ENCODE measurements at regions not wholly inside any gene's neighbourhood (a gene's known extent, or its start where the extent isn't known, plus 50 kb on each side); places are given as distances from the start of the nearest gene placed in this dataset.

- Mint-ChIP-seq H3K36me3 (ENCODE audit: low read depth, unreplicated experiment) (no peaks in the 10 kb centered on the region), H3K4me1 (ENCODE audit: unreplicated experiment) (peaks cover 5% of the 10 kb centered on the region), H3K27ac (ENCODE audit: unreplicated experiment) (no peak overlapping the region), H3K4me3 (ENCODE audit: unreplicated experiment) (no peak overlapping the region), H3K27me3 (ENCODE audit: unreplicated experiment) (peaks cover 5% of the 10 kb centered on the region), H3K9me3 (ENCODE audit: unreplicated experiment) (no peaks in the 10 kb centered on the region)
- no peak for TF ChIP-seq CTCF (IDR thresholded peaks at IDR 0.05; ENCODE audit: unreplicated experiment)
- DNase-seq (ENCODE audit: low spot score) = no peak
Measured at GRCh38 chr7:105002-105401, 87.4 kb upstream of the FAM20C start.

DNA sequence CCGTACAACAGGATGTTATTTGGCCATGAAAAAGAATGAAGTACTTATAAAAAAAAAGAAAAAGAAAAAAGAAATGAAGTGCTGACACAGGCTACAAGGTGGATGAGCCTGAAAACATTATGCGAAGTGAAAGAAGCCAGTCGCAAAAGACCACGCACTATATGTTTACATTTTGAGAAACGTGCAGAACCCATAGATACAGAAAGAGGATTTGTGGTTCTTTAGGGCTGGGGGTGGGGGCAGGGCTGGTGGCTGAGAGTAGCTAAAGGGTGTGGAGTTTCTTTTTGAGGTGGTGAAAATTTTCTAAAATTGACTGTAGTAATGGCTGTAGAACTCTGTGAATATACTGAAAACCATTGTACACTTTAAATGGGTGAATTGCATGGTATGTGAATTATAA is 86.0 kb upstream of the FAM20C start:
- no peaks in the 10 kb centered on the region for H3K36me3 Mint-ChIP-seq (ENCODE audit: low read depth, unreplicated experiment)
- H3K27ac Mint-ChIP-seq (ENCODE audit: unreplicated experiment) = no peak overlapping the region
- H3K4me1 Mint-ChIP-seq (ENCODE audit: unreplicated experiment) = peaks cover 3% of the 10 kb centered on the region
- no peak for TF ChIP-seq CTCF (IDR thresholded peaks at IDR 0.05; ENCODE audit: unreplicated experiment)
- no peak for DNase-seq (ENCODE audit: low spot score)
- H3K4me3 Mint-ChIP-seq (ENCODE audit: unreplicated experiment) = no peak overlapping the region
- H3K9me3 Mint-ChIP-seq (ENCODE audit: unreplicated experiment) = no peaks in the 10 kb centered on the region
- peaks cover 5% of the 10 kb centered on the region for H3K27me3 Mint-ChIP-seq (ENCODE audit: unreplicated experiment)

DNA sequence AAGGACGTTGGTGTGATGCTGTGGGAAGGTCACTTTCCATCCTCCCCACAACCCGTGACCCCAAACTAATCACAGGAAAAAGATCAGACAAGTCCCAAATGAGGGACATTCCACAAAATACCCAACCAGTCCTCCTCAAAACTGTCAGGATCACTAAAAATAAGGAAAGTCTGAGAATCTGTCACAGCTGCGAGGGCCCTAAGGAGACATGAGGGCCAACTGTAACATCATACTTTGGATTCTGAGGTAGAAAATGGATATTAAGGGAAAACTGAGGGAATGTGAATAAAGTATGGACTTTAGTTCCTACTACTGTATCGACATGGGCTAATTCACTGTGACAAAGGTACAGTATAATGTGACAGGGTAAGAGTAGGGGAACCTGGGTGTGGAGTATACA is 85.1 kb upstream of the FAM20C start:
- H3K9me3 Mint-ChIP-seq (ENCODE audit: unreplicated experiment) = no peaks in the 10 kb centered on the region
- H3K4me1 Mint-ChIP-seq (ENCODE audit: unreplicated experiment) = peaks cover 3% of the 10 kb centered on the region
- H3K27me3 Mint-ChIP-seq (ENCODE audit: unreplicated experiment) = peaks cover 5% of the 10 kb centered on the region
- no peak overlapping the region for H3K4me3 Mint-ChIP-seq (ENCODE audit: unreplicated experiment)
- DNase-seq (ENCODE audit: low spot score) = no peak
- no peak for TF ChIP-seq CTCF (IDR thresholded peaks at IDR 0.05; ENCODE audit: unreplicated experiment)
- H3K36me3 Mint-ChIP-seq (ENCODE audit: low read depth, unreplicated experiment) = no peaks in the 10 kb centered on the region
- H3K27ac Mint-ChIP-seq (ENCODE audit: unreplicated experiment) = no peak overlapping the region

DNA sequence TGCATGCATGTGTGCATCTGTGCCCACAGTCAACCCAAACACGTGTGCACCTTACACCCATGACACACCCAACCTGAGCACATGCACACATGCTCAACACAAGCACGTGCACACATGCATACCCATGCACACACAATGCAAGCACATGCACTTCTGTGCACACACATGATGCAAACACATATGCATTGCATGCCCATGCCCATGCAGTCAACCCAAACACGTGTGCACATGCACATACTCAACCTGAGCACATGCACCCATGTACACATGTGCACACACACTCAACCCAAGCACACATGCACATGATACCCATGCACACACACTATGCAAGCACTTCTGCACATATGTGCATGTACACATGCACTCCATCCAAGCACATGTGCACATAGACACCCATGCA is 84.5 kb upstream of the FAM20C start:
- Mint-ChIP-seq H3K27me3 (ENCODE audit: unreplicated experiment) (peaks cover 5% of the 10 kb centered on the region), H3K9me3 (ENCODE audit: unreplicated experiment) (no peaks in the 10 kb centered on the region), H3K4me1 (ENCODE audit: unreplicated experiment) (peaks cover 3% of the 10 kb centered on the region), H3K36me3 (ENCODE audit: low read depth, unreplicated experiment) (peaks cover 2% of the 10 kb centered on the region), H3K4me3 (ENCODE audit: unreplicated experiment) (no peak overlapping the region), H3K27ac (ENCODE audit: unreplicated experiment) (no peak overlapping the region)
- no peak for TF ChIP-seq CTCF (IDR thresholded peaks at IDR 0.05; ENCODE audit: unreplicated experiment)
- no peak for DNase-seq (ENCODE audit: low spot score)

DNA sequence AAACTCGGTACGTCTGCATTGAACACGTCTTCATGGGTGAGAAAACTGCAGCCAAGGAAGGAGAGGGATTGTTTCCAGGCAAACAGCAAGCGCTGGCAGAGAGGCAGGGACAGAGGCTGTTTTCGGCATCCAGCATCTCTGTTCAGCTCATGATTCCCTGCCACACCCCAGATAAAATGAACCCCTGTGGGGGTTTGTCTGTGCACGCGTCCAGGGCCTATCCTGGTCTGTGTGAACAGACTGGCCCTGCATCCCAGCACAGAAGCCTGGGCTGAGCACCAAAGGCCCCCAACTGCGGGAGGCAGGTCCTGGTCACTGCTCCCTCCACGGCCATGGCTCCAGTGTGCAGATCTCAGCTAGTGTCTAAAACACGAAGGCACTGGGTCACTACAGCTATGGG is 83.3 kb upstream of the FAM20C start:
- peaks cover 7% of the 10 kb centered on the region for H3K36me3 Mint-ChIP-seq (ENCODE audit: low read depth, unreplicated experiment)
- no peak overlapping the region for H3K4me3 Mint-ChIP-seq (ENCODE audit: unreplicated experiment)

More for the DNA sequence above, 83.3 kb upstream of the FAM20C start:
- Mint-ChIP-seq H3K27ac (ENCODE audit: unreplicated experiment) (no peak overlapping the region), H3K4me1 (ENCODE audit: unreplicated experiment) (peaks cover 3% of the 10 kb centered on the region), H3K27me3 (ENCODE audit: unreplicated experiment) (peaks cover 5% of the 10 kb centered on the region), H3K9me3 (ENCODE audit: unreplicated experiment) (no peaks in the 10 kb centered on the region)
- TF ChIP-seq CTCF (IDR thresholded peaks at IDR 0.05; ENCODE audit: unreplicated experiment) = no peak
- DNase-seq (ENCODE audit: low spot score) = no peak

Measured in endothelial cell (in vitro differentiated cells).